CD4-positive, alpha-beta T cell (primary cell): ENCODE measurements at regions not wholly inside any gene's neighbourhood (a gene's known extent, or its start where the extent isn't known, plus 50 kb on each side); places are given as distances from the start of the nearest gene placed in this dataset.
"Not testable (repeated sequence)": the region's sequence is repeated elsewhere in the genome, so short reads cannot be mapped to it uniquely, and the experiment has no call there.

Experiments used
- ATAC-seq: fragments of 200-7000 bp; cut with Tn5 transposase; one replicate; pipeline ENCODE4 v1.10.0; 2022; ENCODE audit warnings: mild to moderate bottlenecking; ENCODE audit not compliant: poor library complexity
- CTCF ChIA-PET: fragments of 350-600 bp; sonication (Branson Sonifier 250); formaldehyde crosslinking; loops from one replicate; lab custom pipeline; 2021; ENCODE audit warnings: antibody characterized with exemption, inconsistent platforms; lab: Charles Lee
- POLR2A ChIA-PET: fragments of 350-600 bp; sonication (Branson Sonifier 250); formaldehyde crosslinking; loops from one replicate; lab custom pipeline; 2021; ENCODE audit warnings: antibody characterized with exemption, inconsistent platforms; lab: Charles Lee
- DNase-seq, 14 experiments: peaks; one replicate each; pipeline ENCODE4 v3.0.0-alpha.2; 2013 to 2020; ENCODE audit warnings: mixed read lengths in 2 of 14
- H3K27ac ChIP-seq, 2 donors: one replicate each; pipeline versions ENCODE4 v1.5.1 to v1.7.0; 2013; ENCODE audit warnings: low read length in 2 of 2, low read depth in 1 of 2, mild to moderate bottlenecking in 1 of 2
- H3K27me3 ChIP-seq, 2 experiments: 1 replicate in 1 of 2; 2 replicates in 1 of 2; pipeline versions ENCODE4 v1.6.1 to v1.7.0; 2013; ENCODE audit warnings: low read length in 2 of 2, control low read depth in 1 of 2, mild to moderate bottlenecking in 1 of 2, moderate library complexity in 1 of 2; ENCODE audit not compliant: insufficient read depth in 2 of 2, control insufficient read depth in 1 of 2
- H3K36me3 ChIP-seq: one replicate; pipeline ENCODE4 v1.6.1; 2013; ENCODE audit warnings: low read length, control low read depth; ENCODE audit not compliant: insufficient read depth
- H3K4me1 ChIP-seq: one replicate; pipeline ENCODE4 v1.6.1; 2013; ENCODE audit warnings: low read length, control low read depth; ENCODE audit not compliant: insufficient read depth
- H3K4me3 ChIP-seq: one replicate; pipeline ENCODE4 v1.5.1; 2013; ENCODE audit warnings: mild to moderate bottlenecking, low read length, moderate library complexity
- H3K9me3 ChIP-seq, 2 experiments: 1 replicate in 1 of 2; 2 replicates in 1 of 2; pipeline versions ENCODE4 v1.6.1 to v1.7.0; 2013; ENCODE audit warnings: low read length in 2 of 2, mild to moderate bottlenecking in 2 of 2, control low read depth in 1 of 2, moderate library complexity in 1 of 2; ENCODE audit not compliant: control insufficient read depth in 1 of 2, insufficient read depth in 1 of 2
- H3K27ac Mint-ChIP-seq: one replicate; pipeline ENCODE4 v1.8.0; 2020; ENCODE audit warnings: mixed read lengths
- H3K27me3 Mint-ChIP-seq: one replicate; pipeline ENCODE4 v1.8.0; 2021; ENCODE audit warnings: mixed read lengths
- H3K36me3 Mint-ChIP-seq: one replicate; pipeline ENCODE4 v1.8.0; 2021; ENCODE audit warnings: low read depth, mixed read lengths
- H3K4me1 Mint-ChIP-seq: one replicate; pipeline ENCODE4 v1.8.0; 2021; ENCODE audit warnings: low read depth, mixed read lengths
- H3K4me3 Mint-ChIP-seq: one replicate; pipeline ENCODE4 v1.8.0; 2020; ENCODE audit warnings: mild to moderate bottlenecking, mixed read lengths
- H3K9me3 Mint-ChIP-seq: one replicate; pipeline ENCODE4 v1.8.0; 2020; ENCODE audit warnings: mixed read lengths
- CTCF ChIP-seq: fragments of 200-600 bp; IDR thresholded peaks from one replicate; pipeline ENCODE4 v1.8.0; 2022; ENCODE audit warnings: antibody characterized with exemption, mild to moderate bottlenecking
- intact Hi-C, 2 experiments: fragments of 100-400 bp; cut with DNase I in 1 of 2; cut with micrococcal nuclease in 1 of 2; formaldehyde crosslinking; loops; one replicate each; pipeline versions ENCODE4 v1.15.1 to v1.9.0; 2023 to 2025; cut with DNase I, micrococcal nuclease

DNA sequence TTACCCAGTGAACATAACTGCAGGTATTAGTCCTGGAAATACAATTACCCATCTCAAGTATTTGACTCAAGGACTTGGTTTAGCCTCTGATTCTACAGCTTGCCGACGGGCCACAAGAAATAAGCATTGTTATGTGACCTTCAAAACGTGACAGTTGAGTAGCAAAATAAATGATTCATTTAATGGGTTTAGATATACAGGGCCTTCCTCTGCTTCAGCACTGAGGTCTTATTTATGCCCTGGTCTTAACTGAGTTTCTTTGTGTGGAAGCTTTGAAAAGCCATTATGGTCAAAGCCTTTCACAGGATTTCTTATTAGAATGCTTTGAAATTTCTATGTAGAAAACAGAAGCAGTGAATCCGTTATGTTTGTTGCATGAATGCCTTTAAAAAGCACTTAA is 899.2 kb upstream of the API5 start:
- POLR2A ChIA-PET: no interaction called here
- DNase-seq (no peak), ATAC-seq (no peak)
- CTCF ChIA-PET: no interaction called here
- Mint-ChIP-seq H3K4me3 (no peak overlapping the region), H3K27me3 (no peaks in the 10 kb centered on the region), H3K27ac (no peak overlapping the region), H3K36me3 (no peaks in the 10 kb centered on the region), H3K9me3 (peaks cover 8% of the 10 kb centered on the region), H3K4me1 (no peaks in the 10 kb centered on the region)
- Histone ChIP-seq H3K4me3 (no peak overlapping the region), H3K9me3 (peaks cover 0 to 4% of the 10 kb centered on the region in 2 experiments), H3K4me1 (no peaks in the 10 kb centered on the region), H3K36me3 (no peaks in the 10 kb centered on the region), H3K27ac (no peak overlapping the region), H3K27me3 (no peaks in the 10 kb centered on the region)
- no peak for TF ChIP-seq CTCF
- intact Hi-C loops: no loop called here

DNA sequence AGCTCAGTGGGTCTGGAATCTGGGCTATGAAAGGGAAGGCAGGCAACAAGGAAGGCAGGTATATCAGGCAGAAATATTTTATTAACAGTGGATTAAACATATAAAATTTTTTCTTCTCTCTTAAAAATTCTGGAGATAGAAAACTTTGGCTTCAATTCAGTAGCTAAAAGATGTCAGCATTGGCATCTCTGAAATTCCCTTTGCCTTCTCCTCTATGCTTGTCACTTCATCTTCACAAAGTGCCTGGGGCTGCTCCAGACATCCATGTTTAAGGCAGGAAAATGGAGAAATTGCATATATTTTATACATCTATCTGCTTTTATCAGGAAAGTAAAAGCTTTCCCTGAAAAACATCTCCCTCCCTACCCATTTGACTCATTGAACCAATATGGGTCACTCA is 894.1 kb upstream of the API5 start:
- H3K27me3 Mint-ChIP-seq: no peaks in the 10 kb centered on the region
- peaks cover 2% of the 10 kb centered on the region for H3K9me3 Mint-ChIP-seq
- no peak for ATAC-seq
- Histone ChIP-seq H3K4me1 (no peaks in the 10 kb centered on the region), H3K4me3 (no peak overlapping the region), H3K9me3 (peaks cover 0 to 4% of the 10 kb centered on the region in 2 experiments), H3K27ac (no peak overlapping the region), H3K27me3 (no peaks in the 10 kb centered on the region), H3K36me3 (no peaks in the 10 kb centered on the region)
- H3K36me3 Mint-ChIP-seq: no peaks in the 10 kb centered on the region
- no peak overlapping the region for H3K27ac Mint-ChIP-seq
- no peak for TF ChIP-seq CTCF
- POLR2A ChIA-PET: no interaction called here
- no peak for DNase-seq
- H3K4me3 Mint-ChIP-seq: no peak overlapping the region
- intact Hi-C loops: no loop called here
- no peaks in the 10 kb centered on the region for H3K4me1 Mint-ChIP-seq
- CTCF ChIA-PET: no interaction called here

DNA sequence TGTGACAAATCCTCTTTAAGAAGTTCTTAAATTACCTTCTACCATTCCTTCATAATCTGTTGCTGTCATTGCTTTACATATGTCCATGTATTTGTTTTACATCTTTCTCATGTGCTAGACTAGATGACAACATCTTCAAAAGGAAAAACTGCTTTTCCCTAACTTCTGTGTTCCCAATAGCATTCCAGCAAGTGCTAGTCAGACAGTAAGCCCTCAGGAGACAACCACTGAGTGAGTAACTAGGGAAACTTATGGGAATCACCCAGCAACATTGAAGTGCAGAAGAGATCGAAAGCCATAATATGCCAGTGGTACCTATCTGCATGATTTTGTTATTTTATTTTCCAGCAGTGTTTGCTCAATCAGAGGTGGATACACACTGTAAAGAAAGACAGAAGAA is 889.7 kb upstream of the API5 start:
- Histone ChIP-seq H3K36me3 (no peaks in the 10 kb centered on the region), H3K27me3 (no peaks in the 10 kb centered on the region), H3K4me3 (no peak overlapping the region), H3K4me1 (no peaks in the 10 kb centered on the region), H3K27ac (no peak overlapping the region), H3K9me3 (no peaks in the 10 kb centered on the region)
- no peak for TF ChIP-seq CTCF
- ATAC-seq (no peak), DNase-seq (no peak)
- CTCF ChIA-PET: no interaction called here
- H3K4me1 Mint-ChIP-seq: no peaks in the 10 kb centered on the region
- no peak overlapping the region for H3K4me3 Mint-ChIP-seq
- peaks cover 4% of the 10 kb centered on the region for H3K9me3 Mint-ChIP-seq
- POLR2A ChIA-PET: no interaction called here
- H3K27me3 Mint-ChIP-seq: no peaks in the 10 kb centered on the region
- H3K36me3 Mint-ChIP-seq: no peaks in the 10 kb centered on the region
- H3K27ac Mint-ChIP-seq: no peak overlapping the region
- intact Hi-C loops: no loop called here

GRCh38 chr11:42434911-42435310 is 876.9 kb upstream of the API5 start:
- H3K27me3 ChIP-seq, H3K27me3 Mint-ChIP-seq, DNase-seq, H3K27ac ChIP-seq, H3K36me3 Mint-ChIP-seq, H3K36me3 ChIP-seq, H3K4me1 ChIP-seq, H3K9me3 ChIP-seq, H3K9me3 Mint-ChIP-seq, H3K4me1 Mint-ChIP-seq, H3K4me3 ChIP-seq, H3K4me3 Mint-ChIP-seq, ATAC-seq, H3K27ac Mint-ChIP-seq, intact Hi-C loops, POLR2A ChIA-PET: not testable (repeated sequence)
- CTCF ChIA-PET: interaction anchor here (0.6 kb wide), 1 partner anchor 111 kb away, joined by 3 read pairs; no protein-coding TSS in a partner anchor
